ENCODE measurements at regions not wholly inside any gene's neighbourhood (a gene's known extent, or its start where the extent isn't known, plus 50 kb on each side); places are given as distances from the start of the nearest gene placed in this dataset.
"Not testable (repeated sequence)": the region's sequence is repeated elsewhere in the genome, so short reads cannot be mapped to it uniquely, and the experiment has no call there.

DNA sequence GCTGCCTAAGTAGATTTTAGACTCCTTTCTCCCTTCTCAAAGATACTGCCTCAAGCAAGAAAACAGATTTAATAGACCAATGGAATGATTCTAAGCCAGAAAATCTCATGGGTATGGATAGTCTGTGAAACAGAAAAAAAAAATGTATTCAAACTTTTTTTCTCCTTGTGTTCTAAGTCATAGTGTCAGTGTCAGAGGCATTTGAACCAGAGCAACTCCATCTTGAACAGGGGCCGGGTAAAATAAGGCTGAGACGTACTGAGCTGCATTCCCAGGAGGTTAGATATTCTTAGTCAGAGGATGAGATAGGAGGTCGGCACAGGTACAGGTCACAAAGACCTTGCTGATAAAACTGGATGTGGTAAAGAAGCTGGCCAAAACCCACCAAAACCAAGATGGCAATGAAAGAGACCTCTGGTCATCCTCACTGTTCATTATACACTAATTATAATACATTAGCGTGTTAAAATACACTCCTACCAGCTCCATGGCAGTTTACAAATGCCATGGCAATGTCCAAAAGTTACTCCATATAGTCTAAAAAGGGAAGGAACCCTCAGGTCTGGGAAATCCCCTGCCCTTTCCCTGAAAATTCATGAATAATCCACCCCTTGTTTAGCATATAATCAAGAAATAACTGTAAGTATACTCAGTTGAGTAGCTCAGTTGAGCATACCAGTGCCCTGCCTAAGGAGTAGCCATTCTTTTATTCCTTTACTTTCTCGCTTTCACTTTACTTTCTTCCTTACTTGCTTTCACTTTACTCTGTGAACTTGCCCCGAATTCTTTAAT lies 72.8 kb upstream of the GOLGA8B start:
- peaks cover 0 to 3% (median 0%) of the 10 kb centered on the region in 4 donors for H3K9me3 ChIP-seq
- 84 to 87% methylated on average over 6 of the region's 6 CpGs for WGBS, 2 donors
- no peak for TF ChIP-seq POLR2A (IDR thresholded peaks at IDR 0.05)
- TF ChIP-seq EP300 (IDR thresholded peaks at IDR 0.05) = no peak
- no peak for TF ChIP-seq CTCF (IDR thresholded peaks at IDR 0.05)
- no peak overlapping the region for H3K27ac ChIP-seq
- H3K4me3 ChIP-seq = no peak overlapping the region
- H3K27me3 ChIP-seq = no peaks in the 10 kb centered on the region
- DNase-seq (ENCODE audit: low spot score in 2 of 2) = no peak
- H3K36me3 ChIP-seq = no peaks in the 10 kb centered on the region
- no peaks in the 10 kb centered on the region for H3K4me1 ChIP-seq

GRCh38 chr15:34655326-34655725 lies 71.9 kb upstream of the GOLGA8B start:
- WGBS, 2 donors = 93 to 96% methylated on average over 2 of the region's 2 CpGs
- no peak for TF ChIP-seq EP300 (IDR thresholded peaks at IDR 0.05)
- TF ChIP-seq POLR2A (IDR thresholded peaks at IDR 0.05) = no peak
- no peak for TF ChIP-seq CTCF (IDR thresholded peaks at IDR 0.05)
- no peak for DNase-seq (ENCODE audit: low spot score in 2 of 2)
- H3K27me3 ChIP-seq = no peaks in the 10 kb centered on the region
- no peaks in the 10 kb centered on the region for H3K9me3 ChIP-seq
- no peak overlapping the region for H3K4me3 ChIP-seq
- H3K4me1 ChIP-seq = no peaks in the 10 kb centered on the region
- no peak overlapping the region for H3K27ac ChIP-seq
- H3K36me3 ChIP-seq = no peaks in the 10 kb centered on the region

DNA sequence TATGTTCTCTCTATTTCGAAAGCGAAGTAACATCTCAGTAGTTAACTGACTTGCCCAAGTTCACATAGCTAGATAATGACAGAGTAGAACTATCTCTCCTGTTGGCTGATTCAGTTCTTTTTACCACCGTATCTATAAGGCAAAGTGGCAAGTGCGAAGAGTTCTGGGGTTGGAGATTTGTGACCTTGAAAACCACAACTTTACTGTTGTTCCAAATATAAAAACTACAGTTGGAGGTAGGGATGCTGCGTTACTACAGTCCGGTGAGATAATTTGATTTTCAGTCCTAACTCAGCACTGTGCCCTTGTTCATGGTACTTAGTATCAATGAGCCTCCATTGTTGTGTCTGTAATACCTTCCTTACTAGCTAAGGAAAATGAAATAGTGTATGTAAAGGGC lies 71.2 kb upstream of the GOLGA8B start:
- WGBS, 2 donors = 90 to 93% methylated on average over 6 of the region's 6 CpGs
- no peak overlapping the region for H3K27ac ChIP-seq
- no peak for DNase-seq (ENCODE audit: low spot score in 2 of 2)
- no peaks in the 10 kb centered on the region for H3K27me3 ChIP-seq
- H3K4me1 ChIP-seq = no peaks in the 10 kb centered on the region
- no peak overlapping the region for H3K4me3 ChIP-seq
- H3K9me3 ChIP-seq = no peaks in the 10 kb centered on the region
- H3K36me3 ChIP-seq = no peaks in the 10 kb centered on the region
- TF ChIP-seq EP300 (IDR thresholded peaks at IDR 0.05) (no peak), POLR2A (IDR thresholded peaks at IDR 0.05) (no peak), CTCF (IDR thresholded peaks at IDR 0.05) (no peak)

DNA sequence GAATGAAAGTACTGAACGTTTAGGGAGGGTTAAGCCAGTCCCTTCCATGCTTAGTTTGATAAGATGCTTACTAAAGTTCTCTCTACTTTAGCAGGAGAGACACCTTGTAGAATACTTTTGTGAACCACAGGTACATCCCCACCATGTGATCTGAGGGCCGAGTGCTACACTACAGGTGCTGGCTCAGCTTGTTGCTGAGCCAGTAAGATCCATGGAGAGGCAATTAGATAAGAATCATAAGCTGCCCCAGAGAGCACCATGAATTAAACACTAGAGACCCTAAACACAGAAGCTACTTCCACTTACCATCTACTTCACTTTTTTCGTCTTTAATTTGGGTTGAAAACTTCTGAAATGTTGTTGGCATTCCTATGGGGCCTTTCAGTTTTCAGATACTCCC lies 70.5 kb upstream of the GOLGA8B start:
- H3K27ac ChIP-seq = no peak overlapping the region
- no peak for TF ChIP-seq POLR2A (IDR thresholded peaks at IDR 0.05)
- TF ChIP-seq CTCF (IDR thresholded peaks at IDR 0.05) = no peak
- TF ChIP-seq EP300 (IDR thresholded peaks at IDR 0.05) = no peak
- WGBS, 2 donors = 67 to 76% methylated on average over 3 of the region's 3 CpGs

GRCh38 chr15:34653326-34653725 lies 69.9 kb upstream of the GOLGA8B start:
- DNase-seq (ENCODE audit: low spot score in 2 of 2); H3K9me3 ChIP-seq; H3K27ac ChIP-seq; H3K4me3 ChIP-seq; H3K36me3 ChIP-seq; H3K4me1 ChIP-seq; H3K27me3 ChIP-seq: not testable (repeated sequence)
- 92 to 94% methylated on average over 3 of the region's 3 CpGs for WGBS, 2 donors

More for the DNA sequence above, 70.5 kb upstream of the GOLGA8B start:
- Histone ChIP-seq H3K27me3 (no peaks in the 10 kb centered on the region), H3K4me3 (no peak overlapping the region), H3K36me3 (no peaks in the 10 kb centered on the region), H3K9me3 (no peaks in the 10 kb centered on the region), H3K4me1 (no peaks in the 10 kb centered on the region)
- DNase-seq (ENCODE audit: low spot score in 2 of 2) = no peak

DNA sequence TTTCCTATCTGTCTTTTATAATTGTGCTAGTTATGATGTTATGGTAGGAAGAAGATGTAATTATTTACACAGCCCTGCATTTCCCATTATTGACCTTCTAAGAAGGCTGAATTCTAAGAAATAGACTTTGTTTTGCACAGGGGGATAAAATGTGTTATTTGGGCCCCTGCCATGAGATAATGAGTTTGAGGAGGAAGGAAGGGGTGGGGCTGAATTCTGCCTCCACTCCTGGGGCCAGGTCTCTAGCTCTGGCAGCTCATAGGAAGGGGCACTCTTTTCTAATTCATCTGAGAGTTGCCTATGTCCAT lies 69.2 kb upstream of the GOLGA8B start:
- Histone ChIP-seq H3K27ac (no peak overlapping the region), H3K9me3 (no peaks in the 10 kb centered on the region), H3K4me1 (no peaks in the 10 kb centered on the region), H3K27me3 (no peaks in the 10 kb centered on the region), H3K4me3 (no peak overlapping the region), H3K36me3 (no peaks in the 10 kb centered on the region)
- TF ChIP-seq POLR2A (IDR thresholded peaks at IDR 0.05) = no peak
- no peak for TF ChIP-seq EP300 (IDR thresholded peaks at IDR 0.05)
- TF ChIP-seq CTCF (IDR thresholded peaks at IDR 0.05) = no peak
- DNase-seq (ENCODE audit: low spot score in 2 of 2) = no peak

Data from tibial nerve (tissue), 4 donors.